ENCODE measurements at regions not wholly inside any gene's neighbourhood (a gene's known extent, or its start where the extent isn't known, plus 50 kb on each side); places are given as distances from the start of the nearest gene placed in this dataset.

GRCh38 chr1:229131243-229132105 is 139.4 kb upstream of the RAB4A start (continued):
- peak; percentile 85 for TF ChIP-seq MLX (CRISPR knock-in tag; IDR thresholded peaks at IDR 0.05)

GRCh38 chr1:229132106-229132443 is 138.8 kb upstream of the RAB4A start:
- POLR2A ChIA-PET = interaction anchor here (1.0 to 4.8 kb wide), 11 partner anchors 9 to 294 kb away, joined by 3 to 56 read pairs (median 18); no protein-coding TSS in a partner anchor
- H3K79me2 ChIP-seq (ENCODE audit: insufficient read depth, low read length) = no peaks in the 10 kb centered on the region
- TSS peak; percentile 92 for BruUV-seq (replicated peaks)
- peaks cover 24% of the 10 kb centered on the region for H3K9me3 ChIP-seq (ENCODE audit: low read length)
- no peak overlapping the region for H2AFZ ChIP-seq (ENCODE audit: low read length)
- H3K27ac ChIP-seq (ENCODE audit: extremely low read length, insufficient read depth, low read length) = peak overlapping the region; percentile 100
- FAIRE-seq (no peak), DNase-seq (ENCODE audit: low spot score) (no peak), ATAC-seq (no peak)
- H3K4me2 ChIP-seq (ENCODE audit: low read depth, low read length) = peak overlapping the region; percentile 66
- H3K9ac ChIP-seq (ENCODE audit: insufficient read depth, low read depth, low read length) = peak overlapping the region; percentile 83
- H3K36me3 ChIP-seq (replicated peaks in 1 of 2; ENCODE audit: control insufficient read depth in 1 of 2, insufficient read depth in 2 of 2, low read length in 2 of 2) = no peaks in the 10 kb centered on the region
- H3K27me3 ChIP-seq (ENCODE audit: control insufficient read depth in 1 of 2, insufficient read depth in 2 of 2, low read length in 2 of 2) = no peaks in the 10 kb centered on the region
- peaks cover 73% of the 10 kb centered on the region for H3K4me1 ChIP-seq (ENCODE audit: insufficient read depth, low read length)
- H4K20me1 ChIP-seq (ENCODE audit: insufficient read depth, low read length) = no peaks in the 10 kb centered on the region
- WGBS (ENCODE audit: low lambda C conversion rate) = 81% methylated on average over 1 of the region's 1 CpG
- in situ Hi-C loops (cut with HindIII; ENCODE audit: extremely low pct_ligation_motif_present, low pct_unique_long_range_greater_than_20kb) (no loop called here), intact Hi-C loops (cut with micrococcal nuclease; ENCODE audit: unreplicated experiment) (loop anchor here (10.0 kb wide), 1 partner anchor 297 kb away; no protein-coding TSS in a partner anchor)
- CTCF ChIA-PET (ENCODE audit: low intra/inter-chr PET ratio, low total read pairs) = no interaction called here
- peak overlapping the region in 1 of 3 experiments; percentile 21; a peak in 1 of 6 replicates for H3K4me3 ChIP-seq (replicated peaks in 1 of 3; ENCODE audit: insufficient read depth in 1 of 3, low read depth in 2 of 3, low read length in 3 of 3)
- TF ChIP-seq ZBTB38 (CRISPR knock-in tag; IDR thresholded peaks at IDR 0.05) = peak; percentile 42; the same call in 1 of the 2 replicates
- peak; percentile 67 for TF ChIP-seq ZNF18 (CRISPR knock-in tag; IDR thresholded peaks at IDR 0.05; ENCODE audit: insufficient replicate concordance)
- TF ChIP-seq FLYWCH1 (CRISPR knock-in tag; IDR thresholded peaks at IDR 0.05) = 0 out of 2 replicates have a peak, but pooled peaks have one; percentile 53
- TF ChIP-seq ZNF580 (CRISPR knock-in tag; IDR thresholded peaks at IDR 0.05; ENCODE audit: borderline replicate concordance, low read depth) = 0 out of 2 replicates have a peak, but pooled peaks have one; percentile 13
- peak; percentile 4; the same call in 1 of the 2 replicates for TF ChIP-seq BRD4 (CRISPR knock-in tag; IDR thresholded peaks at IDR 0.05)
- TF ChIP-seq ZBTB4 (CRISPR knock-in tag; IDR thresholded peaks at IDR 0.05; ENCODE audit: borderline replicate concordance) = peak; percentile 49; the same call in 1 of the 2 replicates
- TF ChIP-seq ZC3H4 (CRISPR knock-in tag; IDR thresholded peaks at IDR 0.05; ENCODE audit: borderline replicate concordance) = peak; percentile 78; the same call in 1 of the 2 replicates
- 0 out of 2 replicates have a peak, but pooled peaks have one; percentile 4 for TF ChIP-seq ZNF772 (CRISPR knock-in tag; IDR thresholded peaks at IDR 0.05)
- no peak for TF ChIP-seq ZNF138 (CRISPR knock-in tag; IDR thresholded peaks at IDR 0.05; ENCODE audit: low read depth)
- TF ChIP-seq ZNF441 (CRISPR knock-in tag; IDR thresholded peaks at IDR 0.05; ENCODE audit: borderline replicate concordance) = no peak
- no peak for TF ChIP-seq DBP (CRISPR knock-in tag; IDR thresholded peaks at IDR 0.05; ENCODE audit: not compliant biosample characterization)
- 0 out of 2 replicates have a peak, but pooled peaks have one; percentile 21 for TF ChIP-seq TARDBP (CRISPR knock-in tag; IDR thresholded peaks at IDR 0.05)

All from HepG2 (cell line).